T-cell (primary cell): ENCODE measurements at regions not wholly inside any gene's neighbourhood (a gene's known extent, or its start where the extent isn't known, plus 50 kb on each side); places are given as distances from the start of the nearest gene placed in this dataset.

Experiments used
- ATAC-seq, 4 experiments: fragments of 200-7000 bp in 3 of 4; fragments of 150-1000 bp in 1 of 4; cut with Tn5 transposase; replicated peaks in 1 of 4; 1 replicate in 3 of 4; 2 replicates in 1 of 4; pipeline ENCODE4 v1.10.0; 2021; ENCODE audit warnings: moderate library complexity in 3 of 4, mild to moderate bottlenecking in 2 of 4, moderate number of reproducible peaks in 1 of 4
- CTCF ChIA-PET, 2 donors: fragments of 300-600 bp; sonication (Branson Sonifier 250); formaldehyde crosslinking; loops; one replicate each; lab custom pipeline; 2022; ENCODE audit warnings: antibody characterized with exemption in 2 of 2; lab: Charles Lee
- POLR2A ChIA-PET, 2 donors: fragments of 300-600 bp; sonication (Branson Sonifier 250); formaldehyde crosslinking; loops; one replicate each; lab custom pipeline; 2022; ENCODE audit warnings: antibody characterized with exemption in 2 of 2; lab: Charles Lee
- DNase-seq, 35 experiments: peaks; one replicate each; pipeline versions ENCODE4 v3.0.0 to v3.0.0-alpha.2; 2013 to 2023
- H3K27ac ChIP-seq: one replicate; pipeline ENCODE4 v1.5.1; 2013; ENCODE audit warnings: low read length
- H3K27me3 ChIP-seq, 2 experiments: replicated peaks in 1 of 2; 1 replicate in 1 of 2; 2 replicates in 1 of 2; pipeline versions ENCODE4 v1.6.1 to v1.7.0; 2013; ENCODE audit warnings: low read length in 1 of 2, mixed read lengths in 1 of 2; ENCODE audit not compliant: control insufficient read depth in 2 of 2, insufficient read depth in 2 of 2; ENCODE audit errors: extremely low read depth in 1 of 2
- H3K36me3 ChIP-seq, 2 donors: 1 replicate in 1 of 2; 2 replicates in 1 of 2; pipeline versions ENCODE4 v1.6.1 to v1.7.0; 2013; ENCODE audit warnings: low read length in 1 of 2; ENCODE audit not compliant: control insufficient read depth in 2 of 2, insufficient read depth in 1 of 2; ENCODE audit errors: extremely low read depth in 1 of 2
- H3K4me1 ChIP-seq, 2 experiments: 1 replicate in 1 of 2; 2 replicates in 1 of 2; pipeline versions ENCODE4 v1.6.1 to v1.7.0; 2013; ENCODE audit warnings: low read length in 2 of 2, mixed read lengths in 1 of 2; ENCODE audit not compliant: insufficient read depth in 2 of 2, control insufficient read depth in 1 of 2; ENCODE audit errors: extremely low read depth in 1 of 2
- H3K4me3 ChIP-seq, 2 donors: 1 replicate in 1 of 2; 2 replicates in 1 of 2; pipeline versions ENCODE4 v1.5.1 to v1.7.0; 2013; ENCODE audit warnings: mild to moderate bottlenecking in 2 of 2, low read length in 1 of 2, moderate library complexity in 1 of 2; ENCODE audit not compliant: control insufficient read depth in 1 of 2; ENCODE audit errors: extremely low read depth in 1 of 2
- H3K9me3 ChIP-seq: 2 replicates; pipeline ENCODE4 v1.7.0; 2013
- H3K27ac Mint-ChIP-seq, 2 donors: one replicate each; pipeline ENCODE4 v1.8.0; 2020 to 2021; ENCODE audit warnings: mild to moderate bottlenecking in 2 of 2, mixed read lengths in 2 of 2
- H3K27me3 Mint-ChIP-seq, 2 donors: one replicate each; pipeline ENCODE4 v1.8.0; 2021 to 2022; ENCODE audit warnings: mixed read lengths in 2 of 2
- H3K36me3 Mint-ChIP-seq: one replicate; pipeline ENCODE4 v1.8.0; 2021; ENCODE audit warnings: mixed read lengths
- H3K4me1 Mint-ChIP-seq, 3 donors: one replicate each; pipeline ENCODE4 v1.8.0; 2020 to 2022; ENCODE audit warnings: mixed read lengths in 3 of 3, mild to moderate bottlenecking in 1 of 3
- H3K4me3 Mint-ChIP-seq, 3 donors: one replicate each; pipeline ENCODE4 v1.8.0; 2020 to 2022; ENCODE audit warnings: mild to moderate bottlenecking in 3 of 3, mixed read lengths in 3 of 3, moderate library complexity in 3 of 3
- H3K9me3 Mint-ChIP-seq, 3 donors: one replicate each; pipeline ENCODE4 v1.8.0; 2020 to 2022; ENCODE audit warnings: mixed read lengths in 3 of 3
- WGBS: methylation state at CpG from one replicate; pipeline ENCODE4 v1.1.5; 2013; ENCODE audit warnings: missing lambda C conversion rate; ENCODE audit not compliant: insufficient coverage; 5-methylcytosine and 5-hydroxymethylcytosine counted together

- Mint-ChIP-seq H3K27me3 (no peaks in the 10 kb centered on the region), H3K4me3 (no peak overlapping the region), H3K27ac (no peak overlapping the region), H3K36me3 (no peaks in the 10 kb centered on the region), H3K4me1 (peaks cover 0 to 17% (median 12%) of the 10 kb centered on the region in 3 donors), H3K9me3 (no peaks in the 10 kb centered on the region)
- ChIA-PET CTCF (interaction anchor here in 1 of 2 donors (0.6 kb wide), 1 partner anchor 275 kb away, joined by 5 read pairs; no protein-coding TSS in a partner anchor), POLR2A (no interaction called here)
- H3K27ac ChIP-seq, result no peak overlapping the region
- H3K27me3 ChIP-seq, result no peaks in the 10 kb centered on the region
- DNase-seq (no peak), ATAC-seq (no peak)
- H3K4me1 ChIP-seq, result no peaks in the 10 kb centered on the region
- H3K4me3 ChIP-seq, result no peak overlapping the region
- no peaks in the 10 kb centered on the region for H3K36me3 ChIP-seq
- no CpG with 5 or more reads among the region's 1 CpG for WGBS
- H3K9me3 ChIP-seq, result no peaks in the 10 kb centered on the region
Observed at GRCh38 chr7:17020250-17020649, 138.5 kb upstream of the AGR3 start.

DNA sequence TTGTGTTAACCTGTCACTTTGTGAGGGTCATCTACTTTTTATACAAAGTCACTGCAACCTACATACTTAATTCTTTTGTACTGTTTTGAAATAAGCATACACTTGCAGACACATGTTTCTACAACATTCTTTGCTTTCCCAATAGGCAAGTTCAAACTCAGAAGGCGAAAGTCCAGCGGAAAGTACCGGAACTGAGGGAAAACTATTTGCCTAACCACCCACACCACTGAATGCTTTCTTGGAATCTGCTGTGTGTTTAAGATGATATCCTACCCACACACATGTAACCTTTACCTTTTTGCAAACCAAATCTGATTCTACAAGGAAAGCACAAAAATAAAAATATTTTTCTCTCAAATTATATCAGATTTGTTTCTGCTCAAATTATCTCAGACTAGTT lies 139.4 kb upstream of the AGR3 start:
- Mint-ChIP-seq H3K9me3 (no peaks in the 10 kb centered on the region), H3K36me3 (no peaks in the 10 kb centered on the region), H3K27ac (no peak overlapping the region), H3K4me3 (no peak overlapping the region), H3K27me3 (no peaks in the 10 kb centered on the region), H3K4me1 (peaks cover 0 to 13% (median 10%) of the 10 kb centered on the region in 3 donors)
- H3K36me3 ChIP-seq, result no peaks in the 10 kb centered on the region
- H3K4me1 ChIP-seq, result no peaks in the 10 kb centered on the region
- ATAC-seq (no peak), DNase-seq (no peak)
- WGBS, result no CpG with 5 or more reads among the region's 3 CpGs
- H3K9me3 ChIP-seq, result no peaks in the 10 kb centered on the region
- no peak overlapping the region for H3K27ac ChIP-seq
- no peak overlapping the region for H3K4me3 ChIP-seq
- no peaks in the 10 kb centered on the region for H3K27me3 ChIP-seq
- ChIA-PET CTCF (no interaction called here), POLR2A (no interaction called here)

DNA sequence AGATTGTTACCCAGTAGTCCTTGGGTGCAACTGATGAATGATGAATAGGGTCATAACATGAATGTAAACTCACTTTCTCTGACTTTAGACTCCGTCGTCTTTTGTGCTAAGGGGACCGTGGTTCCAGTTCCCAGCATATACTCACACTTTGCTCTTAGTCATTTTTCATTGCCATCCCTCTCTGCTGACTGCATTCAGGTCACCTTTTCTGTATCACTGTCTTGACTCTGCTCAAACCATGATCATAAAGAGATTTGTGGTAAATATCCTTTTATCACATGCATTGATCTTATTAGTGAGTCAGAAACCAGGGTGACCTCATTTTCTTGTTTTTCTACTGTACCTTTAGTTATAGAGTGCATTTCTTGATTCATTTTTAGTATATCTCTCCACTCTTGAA lies 141.1 kb upstream of the AGR3 start:
- Mint-ChIP-seq H3K4me1 (peaks cover 0 to 26% (median 10%) of the 10 kb centered on the region in 3 donors), H3K4me3 (no peak overlapping the region), H3K36me3 (no peaks in the 10 kb centered on the region), H3K9me3 (no peaks in the 10 kb centered on the region), H3K27ac (peak overlapping the region; percentile 12 to 41), H3K27me3 (no peaks in the 10 kb centered on the region)
- POLR2A ChIA-PET, result no interaction called here
- DNase-seq (peak in 1 of 35 experiments; percentile 13), ATAC-seq (peak; percentile 42 to 54 (median 53))
- Histone ChIP-seq H3K27ac (no peak overlapping the region), H3K4me1 (no peaks in the 10 kb centered on the region), H3K27me3 (no peaks in the 10 kb centered on the region), H3K4me3 (no peak overlapping the region), H3K9me3 (no peaks in the 10 kb centered on the region), H3K36me3 (no peaks in the 10 kb centered on the region)
- WGBS, result no CpG with 5 or more reads among the region's 3 CpGs
- CTCF ChIA-PET, result no interaction called here

GRCh38 chr7:17026269-17026668 lies 144.5 kb upstream of the AGR3 start:
- ATAC-seq (no peak), DNase-seq (no peak)
- no peaks in the 10 kb centered on the region for H3K36me3 ChIP-seq
- H3K9me3 ChIP-seq, result no peaks in the 10 kb centered on the region
- no peak overlapping the region for H3K27ac ChIP-seq
- H3K36me3 Mint-ChIP-seq, result no peaks in the 10 kb centered on the region
- POLR2A ChIA-PET, result no interaction called here
- CTCF ChIA-PET, result no interaction called here
- H3K4me3 ChIP-seq, result no peak overlapping the region
- no peaks in the 10 kb centered on the region for H3K27me3 ChIP-seq
- H3K27ac Mint-ChIP-seq, result no peak overlapping the region
- H3K4me3 Mint-ChIP-seq, result no peak overlapping the region
- peaks cover 0 to 47% (median 16%) of the 10 kb centered on the region in 3 donors for H3K4me1 Mint-ChIP-seq
- WGBS, result no CpG with 5 or more reads among the region's 3 CpGs
- no peaks in the 10 kb centered on the region for H3K4me1 ChIP-seq
- no peaks in the 10 kb centered on the region for H3K9me3 Mint-ChIP-seq
- no peaks in the 10 kb centered on the region for H3K27me3 Mint-ChIP-seq

- H3K9me3 Mint-ChIP-seq, result no peaks in the 10 kb centered on the region
- no peak overlapping the region for H3K4me3 Mint-ChIP-seq
- DNase-seq, result no peak
- WGBS, result 90% methylated on average over 2 of the region's 4 CpGs
- no peak for ATAC-seq
- peaks cover 0 to 53% (median 19%) of the 10 kb centered on the region in 3 donors for H3K4me1 Mint-ChIP-seq
- ChIA-PET POLR2A (no interaction called here), CTCF (no interaction called here)
- no peaks in the 10 kb centered on the region for H3K27me3 ChIP-seq
- no peaks in the 10 kb centered on the region for H3K4me1 ChIP-seq
- H3K36me3 ChIP-seq, result no peaks in the 10 kb centered on the region
- no peaks in the 10 kb centered on the region for H3K9me3 ChIP-seq
- H3K36me3 Mint-ChIP-seq, result no peaks in the 10 kb centered on the region
- no peak overlapping the region for H3K27ac Mint-ChIP-seq
- H3K4me3 ChIP-seq, result no peak overlapping the region
- H3K27ac ChIP-seq, result no peak overlapping the region
- no peaks in the 10 kb centered on the region for H3K27me3 Mint-ChIP-seq
Observed at GRCh38 chr7:17027143-17027788, 145.5 kb upstream of the AGR3 start.

- no peak for ATAC-seq
- Histone ChIP-seq H3K27me3 (no peaks in the 10 kb centered on the region), H3K27ac (no peak overlapping the region), H3K9me3 (no peaks in the 10 kb centered on the region), H3K4me3 (no peak overlapping the region), H3K4me1 (no peaks in the 10 kb centered on the region), H3K36me3 (no peaks in the 10 kb centered on the region)
- ChIA-PET POLR2A (interaction anchor here in 1 of 2 donors (1.3 kb wide), 1 partner anchor 31 kb away, joined by 9 read pairs; no protein-coding TSS in a partner anchor), CTCF (no interaction called here)
- Mint-ChIP-seq H3K27me3 (no peaks in the 10 kb centered on the region), H3K4me1 (peaks cover 0 to 48% (median 14%) of the 10 kb centered on the region in 3 donors), H3K27ac (no peak overlapping the region), H3K4me3 (no peak overlapping the region), H3K36me3 (no peaks in the 10 kb centered on the region), H3K9me3 (no peaks in the 10 kb centered on the region)
- no CpG with 5 or more reads among the region's 1 CpG for WGBS
- DNase-seq, result no peak
Observed at GRCh38 chr7:17027789-17028152, 146.0 kb upstream of the AGR3 start.
